DMS 273 (cell line): ENCODE measurements at regions not wholly inside any gene's neighbourhood (a gene's known extent, or its start where the extent isn't known, plus 50 kb on each side); places are given as distances from the start of the nearest gene placed in this dataset.
"Not testable (repeated sequence)": the region's sequence is repeated elsewhere in the genome, so short reads cannot be mapped to it uniquely, and the experiment has no call there.

Experiments used
- DNase-seq: peaks from one replicate; lab custom pipeline; 2025; ENCODE audit not compliant: unreplicated experiment; lab: John Stamatoyannopoulos, UW

GRCh38 chr4:131725521-131725920, 1423.6 kb upstream of the PCDH10 start:
- not testable (repeated sequence) for DNase-seq

GRCh38 chr4:131726940-131727339, 1422.2 kb upstream of the PCDH10 start:
- DNase-seq: not testable (repeated sequence)

- DNase-seq: not testable (repeated sequence)
Measured at GRCh38 chr4:131727418-131727817, 1421.7 kb upstream of the PCDH10 start.

GRCh38 chr4:131729205-131729604, 1419.9 kb upstream of the PCDH10 start:
- DNase-seq: not testable (repeated sequence)

- not testable (repeated sequence) for DNase-seq
Measured at GRCh38 chr4:131729716-131730398, 1419.2 kb upstream of the PCDH10 start.

GRCh38 chr4:131730574-131730973, 1418.5 kb upstream of the PCDH10 start:
- not testable (repeated sequence) for DNase-seq

GRCh38 chr4:131732034-131732630, 1417.0 kb upstream of the PCDH10 start:
- not testable (repeated sequence) for DNase-seq

GRCh38 chr4:131734321-131734720, 1414.8 kb upstream of the PCDH10 start:
- not testable (repeated sequence) for DNase-seq

GRCh38 chr4:131734851-131735385, 1414.2 kb upstream of the PCDH10 start:
- not testable (repeated sequence) for DNase-seq

GRCh38 chr4:131738991-131739390, 1410.1 kb upstream of the PCDH10 start:
- DNase-seq: not testable (repeated sequence)

- not testable (repeated sequence) for DNase-seq
Measured at GRCh38 chr4:131741836-131742235, 1407.3 kb upstream of the PCDH10 start.

GRCh38 chr4:131742536-131743205, 1406.4 kb upstream of the PCDH10 start:
- not testable (repeated sequence) for DNase-seq

- DNase-seq: not testable (repeated sequence)
Measured at GRCh38 chr4:131743348-131743747, 1405.7 kb upstream of the PCDH10 start.

- DNase-seq: not testable (repeated sequence)
Measured at GRCh38 chr4:131747203-131747602, 1401.9 kb upstream of the PCDH10 start.

- DNase-seq: not testable (repeated sequence)
Measured at GRCh38 chr4:131749224-131749623, 1399.9 kb upstream of the PCDH10 start.

- not testable (repeated sequence) for DNase-seq
Measured at GRCh38 chr4:131750006-131750405, 1399.1 kb upstream of the PCDH10 start.

- DNase-seq: not testable (repeated sequence)
Measured at GRCh38 chr4:131750469-131750868, 1398.6 kb upstream of the PCDH10 start.

GRCh38 chr4:131762234-131762633, 1386.9 kb upstream of the PCDH10 start:
- DNase-seq: not testable (repeated sequence)

- DNase-seq: no peak
Measured at GRCh38 chr4:131764730-131765129, 1384.4 kb upstream of the PCDH10 start.

- DNase-seq: not testable (repeated sequence)
Measured at GRCh38 chr4:131774382-131774781, 1374.7 kb upstream of the PCDH10 start.

- DNase-seq: peak; percentile 10
Measured at GRCh38 chr4:131810565-131810964, 1338.5 kb upstream of the PCDH10 start.
